GM12874 (cell line): ENCODE measurements at regions not wholly inside any gene's neighbourhood (a gene's known extent, or its start where the extent isn't known, plus 50 kb on each side); places are given as distances from the start of the nearest gene placed in this dataset.

Source experiments
- CTCF ChIP-seq: IDR thresholded peaks from 2 replicates; pipeline ENCODE4 v1.5.1; 2011; ENCODE audit warnings: low read depth, mild to moderate bottlenecking, control low read depth, low read length, moderate library complexity; ENCODE audit not compliant: insufficient read depth

GRCh38 chr2:228767196-228767595 lies 503.9 kb downstream of the PID1 start:
- no peak for TF ChIP-seq CTCF

GRCh38 chr2:228763379-228763981 lies 507.6 kb downstream of the PID1 start:
- TF ChIP-seq CTCF, result no peak

- no peak for TF ChIP-seq CTCF
Observed at GRCh38 chr2:228762565-228762964, 508.5 kb downstream of the PID1 start.

GRCh38 chr2:228747483-228747882 lies 523.6 kb downstream of the PID1 start:
- TF ChIP-seq CTCF, result no peak

GRCh38 chr2:228738671-228739380 lies 532.3 kb downstream of the PID1 start:
- no peak for TF ChIP-seq CTCF

- TF ChIP-seq CTCF, result no peak
Observed at GRCh38 chr2:228735697-228736096, 535.4 kb downstream of the PID1 start.

GRCh38 chr2:228731517-228731916 lies 539.6 kb downstream of the PID1 start:
- TF ChIP-seq CTCF, result no peak
